IMR-90 (cell line): ENCODE measurements at regions not wholly inside any gene's neighbourhood (a gene's known extent, or its start where the extent isn't known, plus 50 kb on each side); places are given as distances from the start of the nearest gene placed in this dataset.

Experiments
- ATAC-seq: fragments of 200-7000 bp; cut with Tn5 transposase; 2 replicates; pipeline ENCODE4 v1.9.1; 2020; ENCODE audit warnings: low read depth, mild to moderate bottlenecking, moderate library complexity
- BruUV-seq: library from RNA; stranded (reverse); fragments of 400-500 nt; replicated peaks from 2 replicates; lab custom pipeline; 2021; lab: Mats Ljungman, UMichigan
- CTCF ChIA-PET: fragments of 300-600 bp; formaldehyde crosslinking; extraction: SDS; loops from one replicate; lab custom pipeline; 2021; ENCODE audit warnings: antibody characterized with exemption; lab: Yijun Ruan, JAX
- POLR2A ChIA-PET: fragments of 300-600 bp; sonication (Branson Sonifier 250); formaldehyde crosslinking; loops from one replicate; lab custom pipeline; 2022; ENCODE audit warnings: antibody characterized with exemption; ENCODE audit not compliant: unreplicated experiment; lab: Charles Lee
- DNase-seq: peaks from one replicate; pipeline ENCODE4 v3.0.0; 2013
- H2AFZ ChIP-seq: replicated peaks from 2 replicates; pipeline ENCODE3; 2013; ENCODE audit warnings: low read length, mild to moderate bottlenecking; ENCODE audit not compliant: poor library complexity
- H2AK5ac ChIP-seq: 2 replicates; pipeline ENCODE4 v1.6.1; 2013; ENCODE audit warnings: low read depth, low read length, inconsistent platforms
- H2AK9ac ChIP-seq: replicated peaks from 2 replicates; pipeline ENCODE3; 2013; ENCODE audit warnings: mild to moderate bottlenecking, low read depth, low read length, moderate library complexity; ENCODE audit not compliant: poor library complexity
- H2BK120ac ChIP-seq: 2 replicates; pipeline ENCODE4 v1.6.1; 2013; ENCODE audit warnings: low read depth, low read length, inconsistent platforms
- H2BK15ac ChIP-seq: 3 replicates; pipeline ENCODE4 v1.6.1; 2013; ENCODE audit warnings: low read depth, low read length, inconsistent platforms
- H2BK20ac ChIP-seq: 2 replicates; pipeline ENCODE4 v1.6.1; 2013; ENCODE audit warnings: low read depth, mild to moderate bottlenecking, inconsistent platforms, low read length, moderate library complexity
- H2BK5ac ChIP-seq: 2 replicates; pipeline ENCODE4 v1.6.1; 2013; ENCODE audit warnings: mild to moderate bottlenecking, low read depth, low read length, inconsistent platforms; ENCODE audit not compliant: poor library complexity, severe bottlenecking
- H3K14ac ChIP-seq: replicated peaks from 2 replicates; pipeline ENCODE4 v1.6.1; 2013; ENCODE audit warnings: low read depth, low read length, inconsistent platforms
- H3K18ac ChIP-seq: 2 replicates; pipeline ENCODE4 v1.6.1; 2013; ENCODE audit warnings: low read depth, low read length, control low read depth
- H3K23ac ChIP-seq: 2 replicates; pipeline ENCODE4 v1.6.1; 2013; ENCODE audit warnings: low read depth, low read length, inconsistent platforms
- H3K27ac ChIP-seq: 2 replicates; pipeline ENCODE4 v1.5.1; 2013; ENCODE audit warnings: mild to moderate bottlenecking, control low read depth, low read length; ENCODE audit not compliant: insufficient read depth
- H3K27me3 ChIP-seq: 2 replicates; pipeline ENCODE4 v1.6.1; 2013; ENCODE audit warnings: low read length; ENCODE audit not compliant: control insufficient read depth, insufficient read depth
- H3K36me3 ChIP-seq: 2 replicates; pipeline ENCODE4 v1.6.1; 2013; ENCODE audit warnings: low read length, mixed read lengths; ENCODE audit not compliant: control insufficient read depth, insufficient read depth
- H3K4ac ChIP-seq: 2 replicates; pipeline ENCODE4 v1.6.1; 2013; ENCODE audit warnings: low read depth, low read length, inconsistent platforms
- H3K4me1 ChIP-seq: 2 replicates; pipeline ENCODE4 v1.6.1; 2013; ENCODE audit warnings: low read length, mixed read lengths; ENCODE audit not compliant: control insufficient read depth, insufficient read depth
- H3K4me2 ChIP-seq: 2 replicates; pipeline ENCODE4 v1.6.1; 2013; ENCODE audit warnings: low read depth, mild to moderate bottlenecking, control low read depth, low read length, moderate library complexity
- H3K4me3 ChIP-seq: 2 replicates; pipeline ENCODE4 v1.5.1; 2013; ENCODE audit warnings: low read depth, mild to moderate bottlenecking, control low read depth, low read length, moderate library complexity; ENCODE audit not compliant: insufficient read depth
- H3K56ac ChIP-seq: 2 replicates; pipeline ENCODE4 v1.6.1; 2013; ENCODE audit warnings: low read length, inconsistent platforms; ENCODE audit not compliant: insufficient read depth; ENCODE audit errors: extremely low read depth
- H3K79me1 ChIP-seq, 2 experiments: 2 replicates each; pipeline ENCODE4 v1.6.1; 2013; ENCODE audit warnings: low read length in 2 of 2, inconsistent platforms in 1 of 2, low read depth in 1 of 2
- H3K9ac ChIP-seq: 2 replicates; pipeline ENCODE4 v1.6.1; 2013; ENCODE audit warnings: low read depth, low read length, control low read depth
- H3K9me1 ChIP-seq: 2 replicates; pipeline ENCODE4 v1.6.1; 2013; ENCODE audit warnings: low read length, inconsistent platforms; ENCODE audit not compliant: insufficient read depth
- H3K9me3 ChIP-seq: 2 replicates; pipeline ENCODE4 v1.6.1; 2013; ENCODE audit warnings: low read length; ENCODE audit not compliant: control insufficient read depth, insufficient read depth
- H4K20me1 ChIP-seq: 2 replicates; pipeline ENCODE4 v1.6.1; 2013; ENCODE audit warnings: low read length, inconsistent platforms; ENCODE audit not compliant: insufficient read depth
- H4K5ac ChIP-seq: 2 replicates; pipeline ENCODE4 v1.6.1; 2013; ENCODE audit warnings: mild to moderate bottlenecking, low read depth, low read length, control low read depth
- H4K8ac ChIP-seq, 2 experiments: 2 replicates each; pipeline ENCODE4 v1.6.1; 2013; ENCODE audit warnings: low read depth in 2 of 2, low read length in 2 of 2, control low read depth in 1 of 2, inconsistent platforms in 1 of 2
- H4K91ac ChIP-seq: 2 replicates; pipeline ENCODE4 v1.6.1; 2013; ENCODE audit warnings: low read depth, low read length, inconsistent platforms; ENCODE audit not compliant: insufficient read depth
- MAFK ChIP-seq: IDR thresholded peaks from 2 replicates; pipeline ENCODE4 v1.6.1; 2012; ENCODE audit warnings: low read depth, low read length, improper control_type of control experiment
- POLR2A ChIP-seq: IDR thresholded peaks from 2 replicates; pipeline ENCODE4 v1.6.1; 2012; ENCODE audit warnings: mild to moderate bottlenecking, low read depth, low read length
- RCOR1 ChIP-seq: IDR thresholded peaks from 2 replicates; pipeline ENCODE4 v1.6.1; 2012; ENCODE audit warnings: mild to moderate bottlenecking, low read length, improper control_type of control experiment; ENCODE audit not compliant: insufficient replicate concordance
- RFX5 ChIP-seq: IDR thresholded peaks from 2 replicates; pipeline ENCODE4 v1.8.0; 2012; ENCODE audit warnings: low read depth, mild to moderate bottlenecking, low read length, moderate library complexity
- WGBS, 2 experiments: methylation state at CpG; one replicate each; pipeline versions ENCODE4 v1.1.5 to v1.1.7; 2013; ENCODE audit warnings: missing lambda C conversion rate in 2 of 2; ENCODE audit not compliant: insufficient read length in 1 of 2; ENCODE audit errors: extremely low coverage in 2 of 2; 5-methylcytosine and 5-hydroxymethylcytosine counted together
- dilution Hi-C: fragments of 300-500 bp; cut with HindIII; formaldehyde crosslinking; loops from one replicate; pipeline ENCODE4 v1.14.3; 2018; ENCODE audit warnings: low sequenced_read_pairs; ENCODE audit not compliant: unreplicated experiment
- in situ Hi-C: fragments of 300-500 bp; cut with MboI; formaldehyde crosslinking; loops from 3 replicates; pipeline ENCODE4 v1.14.3; 2019; ENCODE audit warnings: low sequenced_read_pairs, inconsistent platforms, mixed read lengths
- intact Hi-C: fragments of 100-400 bp; cut with micrococcal nuclease; formaldehyde crosslinking; loops from 2 replicates; pipeline ENCODE4 v1.10.0; 2022

DNA sequence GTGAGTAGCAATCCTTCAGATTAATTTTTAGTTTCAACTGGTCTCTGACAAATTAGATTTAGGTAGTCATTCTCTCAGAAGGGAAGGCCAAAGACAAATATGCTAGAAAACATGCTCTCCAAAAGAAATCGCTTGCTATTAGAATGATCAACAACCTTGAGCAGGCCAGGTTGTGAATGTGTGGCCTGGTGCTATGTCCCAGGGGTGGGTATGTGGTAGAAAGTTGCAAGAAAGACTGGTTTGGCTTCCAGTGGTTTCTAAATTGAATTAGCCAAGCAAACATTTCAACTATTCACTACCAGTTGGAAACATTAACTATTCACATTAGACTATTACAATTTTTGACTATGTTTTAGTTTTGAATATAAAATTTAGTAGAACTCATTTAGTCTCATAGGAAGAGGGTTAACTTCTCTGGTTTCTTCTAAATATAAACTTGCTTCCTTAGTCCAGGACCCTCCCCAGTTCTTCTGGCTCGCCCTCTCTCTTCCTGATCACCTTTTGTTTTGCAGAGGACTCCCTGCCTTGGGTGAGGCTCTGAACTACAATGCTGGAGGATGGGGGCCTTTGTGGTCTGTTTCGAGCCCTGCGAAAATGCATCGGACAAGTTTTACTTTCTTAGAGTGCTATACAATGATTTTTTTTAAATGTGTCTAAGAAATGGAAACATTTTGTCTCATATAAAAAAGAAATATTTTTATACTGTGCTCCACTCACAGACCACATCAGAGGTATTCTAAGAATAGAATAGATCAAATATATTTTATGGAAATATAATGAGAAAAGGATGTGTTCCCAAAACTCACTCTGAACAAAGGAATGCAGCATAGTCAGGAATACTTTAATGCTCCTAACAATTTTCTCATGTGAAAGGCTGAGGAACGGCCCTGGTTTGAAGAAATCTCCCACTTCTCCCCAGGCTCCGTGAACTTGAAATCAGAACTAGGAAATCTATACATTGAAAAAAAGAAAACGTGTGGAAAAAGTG, 375.0 kb upstream of the ZEB2 start:
- H4K8ac ChIP-seq: no peak overlapping the region
- H2AFZ ChIP-seq: no peak overlapping the region
- ATAC-seq (no peak), DNase-seq (no peak)
- no peaks in the 10 kb centered on the region for H3K79me1 ChIP-seq
- H2AK5ac ChIP-seq: no peak overlapping the region
- intact Hi-C loops: no loop called here
- in situ Hi-C loops: no loop called here
- no peak overlapping the region for H4K5ac ChIP-seq
- no peaks in the 10 kb centered on the region for H3K9me3 ChIP-seq
- H3K4me2 ChIP-seq: no peak overlapping the region
- H2BK5ac ChIP-seq: no peak overlapping the region
- H3K23ac ChIP-seq: no peak overlapping the region
- no TSS peak for BruUV-seq
- no peaks in the 10 kb centered on the region for H4K20me1 ChIP-seq
- no peaks in the 10 kb centered on the region for H3K27me3 ChIP-seq
- H3K4me3 ChIP-seq: no peak overlapping the region
- no peaks in the 10 kb centered on the region for H3K4me1 ChIP-seq
- WGBS, 2 experiments: no CpG with 5 or more reads among the region's 8 CpGs
- H2AK9ac ChIP-seq: no peak overlapping the region
- H3K56ac ChIP-seq: no peak overlapping the region
- no peaks in the 10 kb centered on the region for H3K9me1 ChIP-seq
- H3K4ac ChIP-seq: no peak overlapping the region
- H3K14ac ChIP-seq: no peak overlapping the region
- H2BK120ac ChIP-seq: no peak overlapping the region
- ChIA-PET CTCF (no interaction called here), POLR2A (no interaction called here)
- H4K91ac ChIP-seq: no peak overlapping the region
- H3K27ac ChIP-seq: no peak overlapping the region
- H3K36me3 ChIP-seq: no peaks in the 10 kb centered on the region
- no peak overlapping the region for H3K9ac ChIP-seq
- H2BK20ac ChIP-seq: no peak overlapping the region
- no peak overlapping the region for H3K18ac ChIP-seq
- dilution Hi-C loops: no loop called here
- TF ChIP-seq POLR2A: no peak
- TF ChIP-seq RCOR1: no peak
- no peak for TF ChIP-seq MAFK
- TF ChIP-seq RFX5: no peak
- no peak overlapping the region for H2BK15ac ChIP-seq
